Testis (tissue), 2 donors: ENCODE measurements at regions not wholly inside any gene's neighbourhood (a gene's known extent, or its start where the extent isn't known, plus 50 kb on each side); places are given as distances from the start of the nearest gene placed in this dataset.

ENCODE experiments used
- CTCF ChIP-seq, 3 experiments: fragments of 450-650 bp in 2 of 3; fragments of 200-600 bp in 1 of 3; sonication (generic) in 1 of 3; IDR thresholded peaks; one replicate each; pipeline ENCODE4 v1.5.1; 2016 to 2019; ENCODE audit warnings: antibody characterized with exemption in 3 of 3, mild to moderate bottlenecking in 2 of 3, moderate library complexity in 1 of 3
- POLR2A ChIP-seq: fragments of 450-650 bp; IDR thresholded peaks from one replicate; pipeline ENCODE4 v1.6.1; 2017; ENCODE audit warnings: antibody characterized with exemption, mild to moderate bottlenecking, moderate library complexity

GRCh38 chr15:77824361-77825251 lies 191.9 kb upstream of the LINGO1 start:
- TF ChIP-seq POLR2A (no peak), CTCF (IDR thresholded peaks at IDR 0.05) (no peak)
